NCI-H526 (cell line): ENCODE measurements at regions not wholly inside any gene's neighbourhood (a gene's known extent, or its start where the extent isn't known, plus 50 kb on each side); places are given as distances from the start of the nearest gene placed in this dataset.
"Not testable (repeated sequence)": the region's sequence is repeated elsewhere in the genome, so short reads cannot be mapped to it uniquely, and the experiment has no call there.

Experiments
- DNase-seq, 2 experiments: peaks; one replicate each; lab custom pipeline; 2025; lab: John Stamatoyannopoulos, UW

- DNase-seq, result no peak
Measured at GRCh38 chr11:49316180-49316579, 107.8 kb upstream of the FOLH1 start.

DNA sequence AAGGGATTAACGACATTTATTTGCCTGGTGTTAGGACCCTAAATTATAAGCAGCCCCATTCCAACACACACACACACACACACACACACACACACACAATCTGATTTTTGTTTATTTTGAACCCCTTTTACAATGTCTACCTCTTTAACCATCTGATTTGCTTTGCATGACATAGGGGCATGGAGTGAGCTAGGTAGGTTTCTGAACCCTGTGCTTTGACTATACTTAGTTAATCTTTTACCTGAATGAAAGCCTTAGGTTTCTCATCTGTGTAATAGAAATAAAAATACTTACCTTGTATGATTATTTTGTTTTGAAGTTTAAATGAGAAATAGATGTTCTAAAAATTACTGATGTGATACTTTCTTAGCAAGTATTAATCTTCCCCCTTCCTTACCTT is 94.7 kb upstream of the FOLH1 start:
- DNase-seq, result no peak

DNA sequence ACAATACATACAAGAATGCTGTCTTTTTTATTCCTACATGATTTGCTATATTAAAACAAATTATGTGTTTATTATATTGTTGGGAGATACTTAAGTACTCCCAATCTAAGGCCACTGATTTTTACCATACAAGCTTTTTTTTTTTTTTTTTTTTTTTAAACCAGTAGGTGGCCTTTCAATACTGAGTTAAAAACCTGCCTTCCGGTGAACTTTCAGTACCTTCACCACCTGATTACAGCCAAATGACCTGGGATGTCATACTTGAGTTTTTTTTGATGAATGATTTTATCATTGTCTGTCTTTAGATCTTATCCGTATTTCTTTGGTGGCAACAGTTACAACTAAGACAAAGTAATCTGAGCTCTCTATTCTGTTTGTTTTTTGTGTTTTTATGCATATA is 94.0 kb upstream of the FOLH1 start:
- peak in 1 of 2 experiments; percentile 5 for DNase-seq

- DNase-seq, result not testable (repeated sequence)
Measured at GRCh38 chr11:49298017-49298416, 89.6 kb upstream of the FOLH1 start.

DNA sequence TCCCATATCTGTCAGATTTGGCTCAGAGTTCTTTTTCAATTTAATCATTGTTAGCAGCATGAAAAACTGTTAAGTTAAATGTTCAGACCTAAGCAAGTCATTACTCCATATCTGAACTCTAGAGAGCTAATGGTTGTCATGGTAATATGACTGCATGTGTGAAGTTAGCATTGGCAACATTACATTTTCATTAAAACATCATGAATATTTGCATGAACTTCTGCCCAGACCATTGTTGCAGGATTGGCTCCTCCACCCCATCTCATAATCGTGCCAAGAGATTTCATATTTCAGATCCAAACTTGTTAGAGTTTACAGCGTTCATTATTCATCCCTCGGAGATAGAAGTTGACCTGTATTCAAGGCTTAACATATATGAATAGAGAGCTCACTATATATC is 75.5 kb upstream of the FOLH1 start:
- not testable (repeated sequence) for DNase-seq

DNA sequence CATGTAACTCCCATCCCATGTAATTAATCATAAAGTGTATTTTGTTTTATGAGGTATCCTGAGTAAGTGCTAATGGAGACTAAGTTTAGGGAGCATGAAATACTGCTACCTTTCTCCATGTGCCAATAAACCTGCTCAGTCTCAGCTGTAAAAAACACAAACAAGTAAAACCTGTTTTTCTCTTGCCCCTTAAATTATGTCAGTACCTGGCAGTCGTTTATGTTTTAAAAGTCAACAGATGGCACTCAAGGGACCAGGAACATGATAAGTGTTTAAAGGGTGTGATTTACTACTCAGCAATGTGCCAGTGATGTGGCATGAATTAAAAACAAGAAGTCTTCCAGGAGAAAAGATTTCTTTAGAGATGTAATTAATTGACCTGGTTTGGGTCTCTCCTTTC is 74.9 kb upstream of the FOLH1 start:
- peak; percentile 72 to 77 for DNase-seq

- not testable (repeated sequence) for DNase-seq
Measured at GRCh38 chr11:49282125-49282524, 73.7 kb upstream of the FOLH1 start.

DNA sequence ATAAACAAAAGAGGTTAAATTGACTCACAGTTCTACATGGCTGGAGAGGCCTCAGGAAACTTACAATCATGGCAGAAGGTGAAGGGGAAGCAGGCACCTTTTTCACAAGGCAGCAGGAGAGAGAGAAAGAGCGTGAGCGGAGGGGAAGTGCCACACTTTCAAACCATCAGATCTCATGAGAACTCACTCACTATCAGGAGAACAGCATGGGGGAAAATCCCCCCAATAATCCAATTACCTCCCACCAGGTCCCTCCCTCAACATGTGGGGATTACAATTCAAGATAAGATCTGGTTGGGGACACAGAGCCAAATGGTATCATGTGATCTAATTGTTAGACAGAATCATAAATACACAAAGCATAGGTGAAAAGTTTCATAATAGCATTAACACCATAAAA is 69.5 kb upstream of the FOLH1 start:
- DNase-seq, result not testable (repeated sequence)
